ENCODE measurements at regions not wholly inside any gene's neighbourhood (a gene's known extent, or its start where the extent isn't known, plus 50 kb on each side); places are given as distances from the start of the nearest gene placed in this dataset.

DNA sequence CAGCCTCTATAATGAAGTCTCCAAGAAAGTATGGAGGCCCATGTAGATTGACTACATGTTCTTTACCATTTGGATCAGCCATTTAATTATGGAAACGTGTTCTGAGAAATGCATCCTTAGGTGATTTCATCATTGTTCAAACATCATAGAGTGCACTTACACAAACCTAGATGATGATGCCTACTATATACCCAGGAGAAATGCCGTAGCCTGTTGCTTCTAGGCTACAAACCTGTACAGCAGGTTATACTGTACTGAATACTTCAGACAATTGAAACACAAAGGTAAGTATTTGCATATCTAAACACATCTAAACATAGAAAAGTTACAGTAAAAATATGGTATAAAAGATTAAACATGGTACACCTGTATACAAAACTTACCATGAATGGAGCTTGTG is 186.5 kb upstream of the FSTL5 start:
- TF ChIP-seq, protein P1, sequence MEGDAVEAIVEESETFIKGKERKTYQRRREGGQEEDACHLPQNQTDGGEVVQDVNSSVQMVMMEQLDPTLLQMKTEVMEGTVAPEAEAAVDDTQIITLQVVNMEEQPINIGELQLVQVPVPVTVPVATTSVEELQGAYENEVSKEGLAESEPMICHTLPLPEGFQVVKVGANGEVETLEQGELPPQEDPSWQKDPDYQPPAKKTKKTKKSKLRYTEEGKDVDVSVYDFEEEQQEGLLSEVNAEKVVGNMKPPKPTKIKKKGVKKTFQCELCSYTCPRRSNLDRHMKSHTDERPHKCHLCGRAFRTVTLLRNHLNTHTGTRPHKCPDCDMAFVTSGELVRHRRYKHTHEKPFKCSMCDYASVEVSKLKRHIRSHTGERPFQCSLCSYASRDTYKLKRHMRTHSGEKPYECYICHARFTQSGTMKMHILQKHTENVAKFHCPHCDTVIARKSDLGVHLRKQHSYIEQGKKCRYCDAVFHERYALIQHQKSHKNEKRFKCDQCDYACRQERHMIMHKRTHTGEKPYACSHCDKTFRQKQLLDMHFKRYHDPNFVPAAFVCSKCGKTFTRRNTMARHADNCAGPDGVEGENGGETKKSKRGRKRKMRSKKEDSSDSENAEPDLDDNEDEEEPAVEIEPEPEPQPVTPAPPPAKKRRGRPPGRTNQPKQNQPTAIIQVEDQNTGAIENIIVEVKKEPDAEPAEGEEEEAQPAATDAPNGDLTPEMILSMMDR (IDR thresholded peaks at IDR 0.05; ENCODE audit: insufficient read depth, low read length, poor library complexity, severe bottlenecking) = no peak
- no peak for TF ChIP-seq EZH2phosphoT487 (conservative IDR thresholded peaks at IDR 0.05; ENCODE audit: low read length)

All from SU-DHL-6 (cell line).